ENCODE measurements at regions not wholly inside any gene's neighbourhood (a gene's known extent, or its start where the extent isn't known, plus 50 kb on each side); places are given as distances from the start of the nearest gene placed in this dataset.

DNA sequence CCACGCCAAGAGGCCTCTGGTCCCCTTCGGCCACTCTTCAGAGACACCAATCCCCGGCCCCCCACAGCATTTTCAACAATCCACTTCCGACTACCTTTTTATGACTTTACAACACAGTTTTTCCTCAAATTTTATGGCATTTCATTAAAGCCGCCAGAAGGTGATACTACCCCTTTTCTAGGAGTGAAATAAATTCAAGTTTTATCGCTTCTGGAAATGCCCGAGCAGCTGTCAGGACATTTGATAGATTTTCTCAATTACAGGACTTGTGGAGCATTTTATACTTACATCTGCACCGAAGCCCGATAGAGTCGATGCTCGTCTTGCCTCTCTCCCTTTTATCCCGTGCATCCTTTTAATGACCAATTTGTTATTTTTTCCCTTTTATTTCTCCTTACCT, 108.1 kb upstream of the CREB1 start:
- TF ChIP-seq, protein P1, sequence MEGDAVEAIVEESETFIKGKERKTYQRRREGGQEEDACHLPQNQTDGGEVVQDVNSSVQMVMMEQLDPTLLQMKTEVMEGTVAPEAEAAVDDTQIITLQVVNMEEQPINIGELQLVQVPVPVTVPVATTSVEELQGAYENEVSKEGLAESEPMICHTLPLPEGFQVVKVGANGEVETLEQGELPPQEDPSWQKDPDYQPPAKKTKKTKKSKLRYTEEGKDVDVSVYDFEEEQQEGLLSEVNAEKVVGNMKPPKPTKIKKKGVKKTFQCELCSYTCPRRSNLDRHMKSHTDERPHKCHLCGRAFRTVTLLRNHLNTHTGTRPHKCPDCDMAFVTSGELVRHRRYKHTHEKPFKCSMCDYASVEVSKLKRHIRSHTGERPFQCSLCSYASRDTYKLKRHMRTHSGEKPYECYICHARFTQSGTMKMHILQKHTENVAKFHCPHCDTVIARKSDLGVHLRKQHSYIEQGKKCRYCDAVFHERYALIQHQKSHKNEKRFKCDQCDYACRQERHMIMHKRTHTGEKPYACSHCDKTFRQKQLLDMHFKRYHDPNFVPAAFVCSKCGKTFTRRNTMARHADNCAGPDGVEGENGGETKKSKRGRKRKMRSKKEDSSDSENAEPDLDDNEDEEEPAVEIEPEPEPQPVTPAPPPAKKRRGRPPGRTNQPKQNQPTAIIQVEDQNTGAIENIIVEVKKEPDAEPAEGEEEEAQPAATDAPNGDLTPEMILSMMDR (IDR thresholded peaks at IDR 0.05): no peak
- no peak for TF ChIP-seq EZH2 (IDR thresholded peaks at IDR 0.05)

Data from neural progenitor cell (in vitro differentiated cells).